H1 (cell line): ENCODE measurements at regions not wholly inside any gene's neighbourhood (a gene's known extent, or its start where the extent isn't known, plus 50 kb on each side); places are given as distances from the start of the nearest gene placed in this dataset.

Experiments used
- CTCF ChIA-PET: fragments of 300-600 bp; sonication (Branson Sonifier 250); formaldehyde crosslinking; loops from one replicate; lab custom pipeline; 2021; ENCODE audit not compliant: partially characterized antibody; lab: Charles Lee
- POLR2A ChIA-PET: fragments of 300-600 bp; sonication (Branson Sonifier 250); formaldehyde crosslinking; loops from one replicate; lab custom pipeline; 2021; ENCODE audit warnings: inconsistent platforms; ENCODE audit not compliant: partially characterized antibody; lab: Charles Lee
- DNase-seq, 2 experiments: peaks; one replicate each; pipeline versions ENCODE4 v3.0.0 to v3.0.0-alpha.2; 2010 to 2022; ENCODE audit warnings: low spot score in 2 of 2, low read depth in 1 of 2, mixed read lengths in 1 of 2
- FAIRE-seq: peaks from 2 replicates; lab custom pipeline; 2011; peaks lifted over from hg19 to GRCh38; lab: Jason Lieb, UNC
- H2AFZ ChIP-seq: 2 replicates; pipeline ENCODE4 v1.8.1; 2012; ENCODE audit warnings: low read length, inconsistent platforms
- H2AK5ac ChIP-seq: 2 replicates; pipeline ENCODE4 v1.6.1; 2013; ENCODE audit warnings: low read depth, low read length
- H2BK120ac ChIP-seq: replicated peaks from 2 replicates; pipeline ENCODE3; 2013; ENCODE audit warnings: low read depth, low read length, inconsistent platforms
- H2BK12ac ChIP-seq: 2 replicates; pipeline ENCODE4 v1.6.1; 2013; ENCODE audit warnings: low read depth, low read length
- H2BK15ac ChIP-seq: 2 replicates; pipeline ENCODE4 v1.6.1; 2013; ENCODE audit warnings: low read length
- H2BK20ac ChIP-seq: 2 replicates; pipeline ENCODE4 v1.6.1; 2013; ENCODE audit warnings: low read length
- H2BK5ac ChIP-seq: 2 replicates; pipeline ENCODE4 v1.6.1; 2013; ENCODE audit warnings: low read depth, low read length
- H3K14ac ChIP-seq: 2 replicates; pipeline ENCODE4 v1.6.1; 2013; ENCODE audit warnings: inconsistent platforms; ENCODE audit not compliant: insufficient read length
- H3K18ac ChIP-seq: 2 replicates; pipeline ENCODE4 v1.6.1; 2013; ENCODE audit warnings: low read length; ENCODE audit errors: extremely low read depth
- H3K23ac ChIP-seq: 2 replicates; pipeline ENCODE4 v1.6.1; 2013; ENCODE audit warnings: inconsistent platforms; ENCODE audit not compliant: insufficient read length
- H3K23me2 ChIP-seq: 2 replicates; pipeline ENCODE4 v1.6.1; 2013; ENCODE audit warnings: low read depth, low read length
- H3K27ac ChIP-seq: 2 replicates; pipeline ENCODE4 v1.6.1; 2011; ENCODE audit warnings: low read depth, low read length, inconsistent platforms
- H3K27me3 ChIP-seq, 4 experiments: replicated peaks in 1 of 4; 1 replicate in 1 of 4; 2 replicates in 3 of 4; pipeline versions ENCODE4 v1.6.1 to v1.8.1; 2011 to 2013; ENCODE audit warnings: low read length in 3 of 4, mild to moderate bottlenecking in 3 of 4, inconsistent platforms in 2 of 4, mixed read lengths in 2 of 4, moderate library complexity in 1 of 4; ENCODE audit not compliant: control insufficient read depth in 3 of 4, insufficient read depth in 3 of 4; ENCODE audit errors: extremely low read depth in 1 of 4
- H3K36me3 ChIP-seq, 4 experiments: 2 replicates each; pipeline versions ENCODE4 v1.6.1 to v1.8.1; 2011 to 2013; ENCODE audit warnings: mild to moderate bottlenecking in 4 of 4, low read length in 3 of 4, moderate library complexity in 2 of 4, control low read depth in 1 of 4, inconsistent platforms in 1 of 4; ENCODE audit not compliant: insufficient read depth in 4 of 4, control insufficient read depth in 2 of 4
- H3K4ac ChIP-seq: replicated peaks from 2 replicates; pipeline ENCODE3; 2013; ENCODE audit warnings: low read length, low read depth, mixed read lengths, inconsistent platforms; ENCODE audit not compliant: insufficient read length
- H3K4me1 ChIP-seq, 4 experiments: replicated peaks in 1 of 4; 1 replicate in 1 of 4; 2 replicates in 3 of 4; pipeline versions ENCODE4 v1.6.1 to v1.8.1; 2011 to 2013; ENCODE audit warnings: low read length in 3 of 4, inconsistent platforms in 2 of 4, mixed read lengths in 1 of 4; ENCODE audit not compliant: insufficient read depth in 4 of 4, control insufficient read depth in 3 of 4
- H3K4me2 ChIP-seq, 2 experiments: 2 replicates each; pipeline versions ENCODE4 v1.6.1 to v1.8.1; 2011 to 2013; ENCODE audit warnings: low read depth in 2 of 2, low read length in 2 of 2, control low read depth in 1 of 2, inconsistent platforms in 1 of 2, mild to moderate bottlenecking in 1 of 2; ENCODE audit not compliant: insufficient read depth in 1 of 2
- H3K4me3 ChIP-seq, 4 experiments: fragments of 200-600, 300-600 bp in 1 of 4; sonication (generic), shearing (Covaris generic), sonication (Bioruptor Twin) in 1 of 4; 2 replicates each; pipeline versions ENCODE4 v1.5.1 to v1.8.1; 2011 to 2016; ENCODE audit warnings: low read length in 4 of 4, low read depth in 3 of 4, control low read depth in 2 of 4, inconsistent platforms in 2 of 4, mild to moderate bottlenecking in 2 of 4, mixed read lengths in 1 of 4, moderate library complexity in 1 of 4; ENCODE audit not compliant: insufficient read depth in 2 of 4; ENCODE audit errors: extremely low read depth in 1 of 4
- H3K56ac ChIP-seq: replicated peaks from 2 replicates; pipeline ENCODE3; 2013; ENCODE audit warnings: low read depth, mild to moderate bottlenecking, mixed read lengths, low read length, inconsistent platforms; ENCODE audit not compliant: insufficient read length
- H3K79me1 ChIP-seq: 2 replicates; pipeline ENCODE4 v1.6.1; 2013; ENCODE audit warnings: low read depth, low read length, control low read depth
- H3K79me2 ChIP-seq, 2 experiments: 2 replicates each; pipeline versions ENCODE4 v1.6.1 to v1.8.1; 2012 to 2013; ENCODE audit warnings: low read length in 2 of 2, mild to moderate bottlenecking in 2 of 2, inconsistent platforms in 1 of 2; ENCODE audit not compliant: insufficient read depth in 2 of 2, control insufficient read depth in 1 of 2
- H3K9ac ChIP-seq, 4 experiments: replicated peaks in 1 of 4; 1 replicate in 1 of 4; 2 replicates in 3 of 4; pipeline versions ENCODE4 v1.6.1 to v1.8.1; 2011 to 2013; ENCODE audit warnings: low read depth in 3 of 4, low read length in 3 of 4, control low read depth in 2 of 4, mild to moderate bottlenecking in 2 of 4, moderate library complexity in 2 of 4, inconsistent platforms in 1 of 4; ENCODE audit errors: extremely low read depth in 1 of 4
- H3K9me3 ChIP-seq, 2 experiments: 2 replicates each; pipeline versions ENCODE4 v1.6.1 to v1.8.1; 2012 to 2013; ENCODE audit warnings: mild to moderate bottlenecking in 2 of 2, moderate library complexity in 2 of 2, control low read depth in 1 of 2, inconsistent platforms in 1 of 2, low read depth in 1 of 2, low read length in 1 of 2, mixed read lengths in 1 of 2; ENCODE audit not compliant: insufficient read depth in 2 of 2
- H4K20me1 ChIP-seq, 2 experiments: replicated peaks in 1 of 2; 2 replicates each; pipeline versions ENCODE3 to v1.8.1; 2011 to 2013; ENCODE audit warnings: inconsistent platforms in 2 of 2, low read length in 2 of 2, mild to moderate bottlenecking in 1 of 2; ENCODE audit not compliant: insufficient read depth in 2 of 2, control insufficient read depth in 1 of 2
- H4K5ac ChIP-seq: 2 replicates; pipeline ENCODE4 v1.6.1; 2013; ENCODE audit warnings: low read length, low read depth, mixed read lengths, inconsistent platforms; ENCODE audit not compliant: insufficient read length
- H4K8ac ChIP-seq: 2 replicates; pipeline ENCODE4 v1.8.0; 2013; ENCODE audit warnings: mild to moderate bottlenecking, moderate library complexity, low read length, inconsistent platforms; ENCODE audit not compliant: insufficient read depth; ENCODE audit errors: extremely low read depth
- H4K91ac ChIP-seq: replicated peaks from 2 replicates; pipeline ENCODE3; 2013; ENCODE audit warnings: low read length, mixed read lengths, inconsistent platforms; ENCODE audit not compliant: insufficient read length
- BRCA1 ChIP-seq: IDR thresholded peaks from 2 replicates; pipeline ENCODE4 v1.6.1; 2012; ENCODE audit warnings: low read depth, low read length, improper control_type of control experiment
- RAD21 ChIP-seq, 2 experiments: IDR thresholded peaks in 1 of 2; conservative IDR thresholded peaks in 1 of 2; 2 replicates each; pipeline ENCODE4 v1.6.1; 2011; ENCODE audit warnings: low read depth in 2 of 2, low read length in 2 of 2, improper control_type of control experiment in 1 of 2, inconsistent platforms in 1 of 2, mild to moderate bottlenecking in 1 of 2, moderate library complexity in 1 of 2
- WGBS, 2 experiments: shearing (Covaris generic) in 1 of 2; methylation state at CpG; one replicate each; pipeline versions ENCODE4 v1.1.6 to v1.1.7; 2013 to 2015; ENCODE audit warnings: low lambda C conversion rate in 2 of 2, mixed read lengths in 2 of 2, inconsistent platforms in 1 of 2, low coverage in 1 of 2, missing lambda C conversion rate in 1 of 2; ENCODE audit not compliant: insufficient replicate concordance in 2 of 2, insufficient coverage in 1 of 2, insufficient read length in 1 of 2; ENCODE audit errors: extremely low coverage in 1 of 2, missing lambda C conversion rate in 1 of 2; 5-methylcytosine and 5-hydroxymethylcytosine counted together
- TF ChIP-seq, protein P1 (sequence below): IDR thresholded peaks from 2 replicates; pipeline ENCODE4 v1.6.1; 2012; ENCODE audit warnings: inconsistent platforms

DNA sequence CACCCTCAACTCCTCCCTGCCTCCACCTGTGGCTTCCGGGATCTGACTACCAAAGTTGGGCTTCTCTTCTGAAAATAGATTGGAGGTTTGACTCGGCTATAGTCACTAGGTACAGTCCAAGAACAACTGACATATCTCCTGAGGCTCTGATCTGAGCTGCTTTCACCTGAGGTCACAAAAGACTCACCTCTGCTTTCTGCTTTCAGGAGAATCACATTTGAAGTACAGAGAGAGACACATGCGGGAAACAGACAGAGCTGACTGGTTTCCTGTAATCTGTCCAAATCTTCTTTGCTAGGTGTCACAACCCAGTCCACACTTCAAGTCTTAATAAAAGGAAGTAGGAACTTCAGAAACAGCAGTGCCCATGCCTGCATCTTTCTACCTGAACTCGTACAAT, 245.4 kb upstream of the CHRM3 start:
- 0 out of 2 replicates have a peak overlapping the region, but pooled peaks have one; percentile 6 for H3K18ac ChIP-seq
- no peaks in the 10 kb centered on the region for H3K36me3 ChIP-seq
- no peaks in the 10 kb centered on the region for H3K23me2 ChIP-seq
- H3K23ac ChIP-seq, result no peak overlapping the region
- no peak overlapping the region for H3K9ac ChIP-seq
- TF ChIP-seq RAD21 (IDR thresholded peaks at IDR 0.05 in 1 of 2, conservative IDR thresholded peaks at IDR 0.05 in 1 of 2; ENCODE audit: low read depth in 2 of 2, low read length in 2 of 2) (no peak), BRCA1 (no peak)
- TF ChIP-seq, protein P1, sequence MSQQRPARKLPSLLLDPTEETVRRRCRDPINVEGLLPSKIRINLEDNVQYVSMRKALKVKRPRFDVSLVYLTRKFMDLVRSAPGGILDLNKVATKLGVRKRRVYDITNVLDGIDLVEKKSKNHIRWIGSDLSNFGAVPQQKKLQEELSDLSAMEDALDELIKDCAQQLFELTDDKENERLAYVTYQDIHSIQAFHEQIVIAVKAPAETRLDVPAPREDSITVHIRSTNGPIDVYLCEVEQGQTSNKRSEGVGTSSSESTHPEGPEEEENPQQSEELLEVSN, result no peak
- H3K79me2 ChIP-seq, result no peaks in the 10 kb centered on the region
- no peak overlapping the region for H2AK5ac ChIP-seq
- H2BK120ac ChIP-seq, result no peak overlapping the region
- H3K4ac ChIP-seq, result no peak overlapping the region
- 0 out of 4 replicates have a peak, but pooled peaks cover 0 to 1% of the 10 kb centered on the region in 2 experiments for H3K9me3 ChIP-seq
- FAIRE-seq (no peak), DNase-seq (no peak)
- no peak overlapping the region for H3K27ac ChIP-seq
- H2BK15ac ChIP-seq, result no peak overlapping the region
- ChIA-PET POLR2A (no interaction called here), CTCF (no interaction called here)
- no peaks in the 10 kb centered on the region for H3K79me1 ChIP-seq
- H4K20me1 ChIP-seq, result no peaks in the 10 kb centered on the region
- H2BK12ac ChIP-seq, result no peak overlapping the region
- H2AFZ ChIP-seq, result no peak overlapping the region
- no peak overlapping the region for H3K4me2 ChIP-seq
- H3K56ac ChIP-seq, result no peak overlapping the region
- H4K5ac ChIP-seq, result no peak overlapping the region
- no peak overlapping the region for H2BK20ac ChIP-seq
- H3K4me3 ChIP-seq, result no peak overlapping the region
- H4K8ac ChIP-seq, result no peak overlapping the region
- no peak overlapping the region for H4K91ac ChIP-seq
- H3K4me1 ChIP-seq, result peaks cover 0 to 2% (median 0%) of the 10 kb centered on the region in 4 experiments; a peak in 2 of 7 replicates
- H3K27me3 ChIP-seq, result no peaks in the 10 kb centered on the region
- no peak overlapping the region for H2BK5ac ChIP-seq
- no peak overlapping the region for H3K14ac ChIP-seq
- WGBS, 2 experiments, result 73% methylated on average over 4 of the region's 4 CpGs; no CpG with 5 or more reads in 1 of the 2 experiments
